ENCODE measurements at regions not wholly inside any gene's neighbourhood (a gene's known extent, or its start where the extent isn't known, plus 50 kb on each side); places are given as distances from the start of the nearest gene placed in this dataset.

DNA sequence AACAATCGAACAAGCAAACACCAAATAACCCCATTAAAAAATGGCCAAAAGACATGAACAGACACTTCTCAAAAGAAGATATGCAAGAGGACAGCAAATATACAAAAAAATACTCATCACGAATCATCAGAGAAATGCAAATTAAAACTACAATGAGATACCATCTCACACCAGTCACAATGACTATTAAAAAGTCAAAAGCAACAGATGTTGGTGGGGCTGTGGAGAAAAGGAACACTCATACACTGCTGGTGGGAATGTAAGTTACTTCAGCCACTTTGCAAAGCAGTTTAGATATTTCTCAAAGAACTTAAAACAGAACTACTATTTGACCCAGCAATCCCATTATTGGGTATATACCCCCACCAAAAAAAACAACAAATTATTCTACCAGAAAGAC lies 51.3 kb upstream of the FLI1 start:
- no peak for DNase-seq (ENCODE audit: low spot score)

DNA sequence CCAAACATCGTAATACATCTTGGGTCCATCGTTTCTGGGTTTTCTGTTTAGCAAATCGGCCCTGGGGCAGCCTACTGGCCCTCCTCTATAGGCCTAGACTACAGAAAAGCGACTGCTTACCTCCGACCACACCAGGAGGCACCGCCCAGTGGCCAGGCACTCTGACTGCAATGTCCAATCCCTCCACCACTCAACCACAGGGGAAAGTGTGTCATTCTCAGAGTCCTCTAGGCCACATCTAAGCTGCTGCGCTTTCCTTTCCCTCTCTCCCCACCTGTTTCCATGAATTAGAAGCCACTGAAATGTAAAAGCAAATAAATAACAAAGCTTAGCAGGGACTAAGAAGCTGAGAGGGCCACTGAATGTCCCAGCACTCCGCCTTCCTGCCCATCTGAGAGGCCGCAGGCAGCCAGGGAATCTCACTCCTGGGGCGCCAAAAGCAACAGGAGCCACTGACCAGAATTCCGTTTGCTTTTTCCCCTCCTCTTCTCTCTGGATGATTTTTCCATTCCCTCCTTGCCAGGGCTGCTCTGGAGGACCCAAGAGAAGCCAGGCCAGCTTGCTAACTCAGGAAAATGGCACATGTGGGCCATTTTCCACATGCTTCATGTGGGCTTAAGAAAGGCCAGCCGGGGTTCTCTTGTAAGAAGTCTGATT lies 50.1 kb upstream of the FLI1 start:
- peak; percentile 92 for DNase-seq (ENCODE audit: low spot score)

Data from SW480 (cell line).